ENCODE measurements at regions not wholly inside any gene's neighbourhood (a gene's known extent, or its start where the extent isn't known, plus 50 kb on each side); places are given as distances from the start of the nearest gene placed in this dataset.

DNA sequence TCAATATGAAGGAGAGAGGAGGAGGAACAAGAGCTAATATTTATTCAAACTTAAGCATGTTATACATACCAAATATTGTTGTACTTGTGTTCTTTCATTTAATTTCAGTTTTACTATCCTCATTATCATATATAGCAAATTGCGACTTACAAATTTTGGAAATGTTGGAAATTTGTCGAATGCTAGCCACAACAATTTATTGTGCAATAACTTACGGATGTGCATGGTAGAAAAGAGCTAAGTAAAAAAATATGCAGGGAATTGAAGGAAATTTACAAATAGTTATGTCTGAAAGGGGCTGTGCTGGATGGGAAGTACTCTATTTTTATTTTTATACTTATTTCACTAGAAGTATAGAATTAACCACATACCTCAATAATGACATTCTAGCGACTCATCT, 376.3 kb downstream of the PCDH20 start:
- TF ChIP-seq, protein P1, sequence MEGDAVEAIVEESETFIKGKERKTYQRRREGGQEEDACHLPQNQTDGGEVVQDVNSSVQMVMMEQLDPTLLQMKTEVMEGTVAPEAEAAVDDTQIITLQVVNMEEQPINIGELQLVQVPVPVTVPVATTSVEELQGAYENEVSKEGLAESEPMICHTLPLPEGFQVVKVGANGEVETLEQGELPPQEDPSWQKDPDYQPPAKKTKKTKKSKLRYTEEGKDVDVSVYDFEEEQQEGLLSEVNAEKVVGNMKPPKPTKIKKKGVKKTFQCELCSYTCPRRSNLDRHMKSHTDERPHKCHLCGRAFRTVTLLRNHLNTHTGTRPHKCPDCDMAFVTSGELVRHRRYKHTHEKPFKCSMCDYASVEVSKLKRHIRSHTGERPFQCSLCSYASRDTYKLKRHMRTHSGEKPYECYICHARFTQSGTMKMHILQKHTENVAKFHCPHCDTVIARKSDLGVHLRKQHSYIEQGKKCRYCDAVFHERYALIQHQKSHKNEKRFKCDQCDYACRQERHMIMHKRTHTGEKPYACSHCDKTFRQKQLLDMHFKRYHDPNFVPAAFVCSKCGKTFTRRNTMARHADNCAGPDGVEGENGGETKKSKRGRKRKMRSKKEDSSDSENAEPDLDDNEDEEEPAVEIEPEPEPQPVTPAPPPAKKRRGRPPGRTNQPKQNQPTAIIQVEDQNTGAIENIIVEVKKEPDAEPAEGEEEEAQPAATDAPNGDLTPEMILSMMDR (IDR thresholded peaks at IDR 0.05) = no peak
- no peak for TF ChIP-seq POLR2A (IDR thresholded peaks at IDR 0.05)
- no peak for TF ChIP-seq POLR2AphosphoS5 (IDR thresholded peaks at IDR 0.05)
